ENCODE measurements at regions not wholly inside any gene's neighbourhood (a gene's known extent, or its start where the extent isn't known, plus 50 kb on each side); places are given as distances from the start of the nearest gene placed in this dataset.

DNA sequence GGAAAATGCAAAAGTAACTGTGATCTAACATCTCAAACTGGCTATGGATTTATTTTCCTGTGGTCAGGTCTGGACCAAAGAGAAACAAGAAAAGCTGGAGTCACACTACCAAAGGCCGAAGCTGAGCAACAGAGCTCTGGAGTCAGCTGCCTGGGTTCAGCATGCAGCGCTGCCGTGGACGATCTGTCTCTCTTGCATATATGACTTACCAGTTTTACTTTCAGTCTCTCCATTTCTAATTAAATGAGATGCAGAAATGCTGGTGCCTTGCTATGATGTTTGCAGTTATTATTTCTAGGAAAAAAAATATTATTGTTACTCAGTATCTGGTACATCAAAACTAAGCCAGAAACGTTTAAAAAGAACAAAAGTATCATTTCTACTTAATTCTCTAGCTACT is 813.2 kb downstream of the RNF144A start:
- no peaks in the 10 kb centered on the region for H3K36me3 ChIP-seq (ENCODE audit: insufficient read depth, low read length)
- no peak overlapping the region for H3K4me2 ChIP-seq (ENCODE audit: low read length)
- no peak overlapping the region for H2AFZ ChIP-seq (ENCODE audit: low read depth, low read length)
- TF ChIP-seq TAF1 (IDR thresholded peaks at IDR 0.05; ENCODE audit: low read depth) (no peak), RAD21 (conservative IDR thresholded peaks at IDR 0.05) (no peak)
- H3K9me3 ChIP-seq (ENCODE audit: low read length), result no peaks in the 10 kb centered on the region
- H3K9me2 ChIP-seq (ENCODE audit: insufficient read depth, low read length), result no peaks in the 10 kb centered on the region
- no peaks in the 10 kb centered on the region for H4K20me1 ChIP-seq (ENCODE audit: insufficient read depth)
- H3K27me3 ChIP-seq (ENCODE audit: insufficient read depth, low read depth, low read length), result no peaks in the 10 kb centered on the region
- H3K79me2 ChIP-seq (replicated peaks; ENCODE audit: insufficient read depth, low read length), result no peaks in the 10 kb centered on the region
- H3K9ac ChIP-seq (ENCODE audit: low read length), result no peak overlapping the region
- no peak overlapping the region for H3K4me3 ChIP-seq (ENCODE audit: low read length)
- H3K27ac ChIP-seq (ENCODE audit: low read length), result no peak overlapping the region
- H3F3A ChIP-seq (ENCODE audit: insufficient read depth, low read length, poor library complexity, severe bottlenecking), result no peaks in the 10 kb centered on the region

DNA sequence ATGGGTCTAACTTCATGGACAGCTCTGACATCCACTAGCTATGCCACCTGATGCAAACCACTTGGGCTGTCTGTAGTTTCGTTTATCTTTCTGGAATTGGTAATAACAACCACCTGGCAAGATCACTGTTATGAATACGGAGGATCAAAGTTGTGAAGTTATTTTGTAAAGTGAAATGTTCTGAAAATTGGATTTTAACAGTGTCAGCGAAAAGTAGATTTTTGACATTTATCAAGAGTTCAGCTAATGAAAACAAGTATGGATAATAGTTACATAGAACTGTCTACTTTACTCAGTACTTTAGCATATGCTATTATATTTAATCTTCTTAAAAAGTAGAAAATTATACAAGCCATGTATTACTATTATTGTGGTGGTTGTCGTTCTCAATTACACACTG is 813.8 kb downstream of the RNF144A start:
- Histone ChIP-seq H3K4me3 (ENCODE audit: low read length) (no peak overlapping the region), H3K9me3 (ENCODE audit: low read length) (no peaks in the 10 kb centered on the region), H3K27me3 (ENCODE audit: insufficient read depth, low read depth, low read length) (no peaks in the 10 kb centered on the region), H4K20me1 (ENCODE audit: insufficient read depth) (no peaks in the 10 kb centered on the region), H3K4me2 (ENCODE audit: low read length) (no peak overlapping the region), H3K9ac (ENCODE audit: low read length) (no peak overlapping the region), H3K36me3 (ENCODE audit: insufficient read depth, low read length) (no peaks in the 10 kb centered on the region), H3K79me2 (replicated peaks; ENCODE audit: insufficient read depth, low read length) (no peaks in the 10 kb centered on the region), H3F3A (ENCODE audit: insufficient read depth, low read length, poor library complexity, severe bottlenecking) (no peaks in the 10 kb centered on the region), H3K27ac (ENCODE audit: low read length) (no peak overlapping the region), H3K9me2 (ENCODE audit: insufficient read depth, low read length) (no peaks in the 10 kb centered on the region), H2AFZ (ENCODE audit: low read depth, low read length) (no peak overlapping the region)
- TF ChIP-seq EZH2 (IDR thresholded peaks at IDR 0.05; ENCODE audit: borderline replicate concordance, insufficient read depth, low read length, poor library complexity, severe bottlenecking) (no peak), SMC3 (conservative IDR thresholded peaks at IDR 0.05; ENCODE audit: poor library complexity) (no peak)
- TF ChIP-seq, protein P1, sequence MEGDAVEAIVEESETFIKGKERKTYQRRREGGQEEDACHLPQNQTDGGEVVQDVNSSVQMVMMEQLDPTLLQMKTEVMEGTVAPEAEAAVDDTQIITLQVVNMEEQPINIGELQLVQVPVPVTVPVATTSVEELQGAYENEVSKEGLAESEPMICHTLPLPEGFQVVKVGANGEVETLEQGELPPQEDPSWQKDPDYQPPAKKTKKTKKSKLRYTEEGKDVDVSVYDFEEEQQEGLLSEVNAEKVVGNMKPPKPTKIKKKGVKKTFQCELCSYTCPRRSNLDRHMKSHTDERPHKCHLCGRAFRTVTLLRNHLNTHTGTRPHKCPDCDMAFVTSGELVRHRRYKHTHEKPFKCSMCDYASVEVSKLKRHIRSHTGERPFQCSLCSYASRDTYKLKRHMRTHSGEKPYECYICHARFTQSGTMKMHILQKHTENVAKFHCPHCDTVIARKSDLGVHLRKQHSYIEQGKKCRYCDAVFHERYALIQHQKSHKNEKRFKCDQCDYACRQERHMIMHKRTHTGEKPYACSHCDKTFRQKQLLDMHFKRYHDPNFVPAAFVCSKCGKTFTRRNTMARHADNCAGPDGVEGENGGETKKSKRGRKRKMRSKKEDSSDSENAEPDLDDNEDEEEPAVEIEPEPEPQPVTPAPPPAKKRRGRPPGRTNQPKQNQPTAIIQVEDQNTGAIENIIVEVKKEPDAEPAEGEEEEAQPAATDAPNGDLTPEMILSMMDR (IDR thresholded peaks at IDR 0.05; ENCODE audit: poor library complexity, severe bottlenecking), result no peak

DNA sequence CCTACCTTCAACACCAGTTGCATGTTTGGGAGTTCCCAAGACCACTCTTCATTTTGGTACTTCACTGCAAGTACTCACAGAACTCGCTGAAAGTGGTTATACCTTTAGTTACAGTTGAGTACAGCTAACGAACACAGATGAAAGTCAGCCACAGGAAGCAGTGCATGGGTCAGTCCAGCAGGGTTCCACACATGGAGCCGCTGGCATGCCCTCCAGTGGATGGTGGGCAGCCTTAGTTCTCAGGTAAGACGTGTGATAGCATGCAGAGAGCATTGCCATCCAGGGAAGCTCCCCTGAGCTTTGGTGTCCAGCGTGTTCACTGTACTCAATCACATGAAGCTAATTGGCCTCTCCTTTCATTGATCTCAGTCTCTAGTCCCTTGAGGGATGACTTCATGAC is 815.3 kb downstream of the RNF144A start:
- TF ChIP-seq TAF1 (IDR thresholded peaks at IDR 0.05; ENCODE audit: low read depth) (no peak), EZH2 (IDR thresholded peaks at IDR 0.05; ENCODE audit: borderline replicate concordance, insufficient read depth, low read length, poor library complexity, severe bottlenecking) (no peak)
- H2AFZ ChIP-seq (ENCODE audit: low read depth, low read length), result no peak overlapping the region

DNA sequence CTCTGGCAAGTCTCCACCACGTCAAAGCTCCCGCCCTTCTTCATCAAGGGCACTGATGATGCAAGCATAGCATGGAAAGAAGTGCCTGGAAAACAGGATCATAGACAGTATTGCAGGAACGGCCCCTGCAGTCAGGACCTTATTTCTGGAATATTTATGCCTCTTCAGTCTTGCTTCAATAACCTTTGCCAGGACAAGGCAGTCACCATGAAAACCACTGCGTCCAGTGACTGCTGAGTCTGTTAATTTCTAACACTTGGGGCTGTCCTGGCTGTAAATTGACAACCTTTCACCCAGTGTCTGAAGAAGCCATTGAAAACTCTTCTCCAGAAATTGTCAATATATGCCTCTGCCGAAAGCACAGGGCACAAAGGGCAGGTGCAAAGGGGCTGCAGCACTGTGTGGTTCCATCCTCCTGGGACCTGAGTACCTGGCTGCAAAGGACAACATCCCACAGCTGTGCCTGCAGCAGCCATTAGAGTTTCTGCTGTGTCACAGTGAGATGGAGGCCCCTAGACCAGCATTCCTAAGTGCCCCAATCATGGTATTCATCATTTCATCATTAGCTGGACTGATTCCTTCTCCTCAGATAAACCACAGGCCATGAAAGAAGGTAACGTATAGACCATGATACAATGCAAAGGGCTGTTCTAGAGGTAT is 819.6 kb downstream of the RNF144A start:
- no peaks in the 10 kb centered on the region for H3K36me3 ChIP-seq (ENCODE audit: insufficient read depth, low read length)
- H4K20me1 ChIP-seq (ENCODE audit: insufficient read depth), result no peaks in the 10 kb centered on the region
- no peaks in the 10 kb centered on the region for H3K79me2 ChIP-seq (replicated peaks; ENCODE audit: insufficient read depth, low read length)
- H3K27me3 ChIP-seq (ENCODE audit: insufficient read depth, low read depth, low read length), result no peaks in the 10 kb centered on the region
- no peak overlapping the region for H3K9ac ChIP-seq (ENCODE audit: low read length)
- H2AFZ ChIP-seq (ENCODE audit: low read depth, low read length), result no peak overlapping the region
- H3F3A ChIP-seq (ENCODE audit: insufficient read depth, low read length, poor library complexity, severe bottlenecking), result no peaks in the 10 kb centered on the region
- no peak for TF ChIP-seq TAF1 (IDR thresholded peaks at IDR 0.05; ENCODE audit: low read depth)
- no peak for TF ChIP-seq EP300 (conservative IDR thresholded peaks at IDR 0.05; ENCODE audit: poor library complexity, severe bottlenecking)
- no peak for TF ChIP-seq SMC3 (conservative IDR thresholded peaks at IDR 0.05; ENCODE audit: poor library complexity)
- TF ChIP-seq, protein P2, sequence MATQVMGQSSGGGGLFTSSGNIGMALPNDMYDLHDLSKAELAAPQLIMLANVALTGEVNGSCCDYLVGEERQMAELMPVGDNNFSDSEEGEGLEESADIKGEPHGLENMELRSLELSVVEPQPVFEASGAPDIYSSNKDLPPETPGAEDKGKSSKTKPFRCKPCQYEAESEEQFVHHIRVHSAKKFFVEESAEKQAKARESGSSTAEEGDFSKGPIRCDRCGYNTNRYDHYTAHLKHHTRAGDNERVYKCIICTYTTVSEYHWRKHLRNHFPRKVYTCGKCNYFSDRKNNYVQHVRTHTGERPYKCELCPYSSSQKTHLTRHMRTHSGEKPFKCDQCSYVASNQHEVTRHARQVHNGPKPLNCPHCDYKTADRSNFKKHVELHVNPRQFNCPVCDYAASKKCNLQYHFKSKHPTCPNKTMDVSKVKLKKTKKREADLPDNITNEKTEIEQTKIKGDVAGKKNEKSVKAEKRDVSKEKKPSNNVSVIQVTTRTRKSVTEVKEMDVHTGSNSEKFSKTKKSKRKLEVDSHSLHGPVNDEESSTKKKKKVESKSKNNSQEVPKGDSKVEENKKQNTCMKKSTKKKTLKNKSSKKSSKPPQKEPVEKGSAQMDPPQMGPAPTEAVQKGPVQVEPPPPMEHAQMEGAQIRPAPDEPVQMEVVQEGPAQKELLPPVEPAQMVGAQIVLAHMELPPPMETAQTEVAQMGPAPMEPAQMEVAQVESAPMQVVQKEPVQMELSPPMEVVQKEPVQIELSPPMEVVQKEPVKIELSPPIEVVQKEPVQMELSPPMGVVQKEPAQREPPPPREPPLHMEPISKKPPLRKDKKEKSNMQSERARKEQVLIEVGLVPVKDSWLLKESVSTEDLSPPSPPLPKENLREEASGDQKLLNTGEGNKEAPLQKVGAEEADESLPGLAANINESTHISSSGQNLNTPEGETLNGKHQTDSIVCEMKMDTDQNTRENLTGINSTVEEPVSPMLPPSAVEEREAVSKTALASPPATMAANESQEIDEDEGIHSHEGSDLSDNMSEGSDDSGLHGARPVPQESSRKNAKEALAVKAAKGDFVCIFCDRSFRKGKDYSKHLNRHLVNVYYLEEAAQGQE (IDR thresholded peaks at IDR 0.05; ENCODE audit: borderline replicate concordance), result no peak
- TF ChIP-seq RAD21 (conservative IDR thresholded peaks at IDR 0.05), result no peak
- no peak for TF ChIP-seq MXI1 (conservative IDR thresholded peaks at IDR 0.05; ENCODE audit: poor library complexity, severe bottlenecking)
- TF ChIP-seq, protein P1 (IDR thresholded peaks at IDR 0.05; ENCODE audit: poor library complexity, severe bottlenecking), result no peak
- TF ChIP-seq POLR2AphosphoS5 (IDR thresholded peaks at IDR 0.05), result no peak
- no peak for TF ChIP-seq EZH2 (IDR thresholded peaks at IDR 0.05; ENCODE audit: borderline replicate concordance, insufficient read depth, low read length, poor library complexity, severe bottlenecking)
- H3K4me3 ChIP-seq (ENCODE audit: low read length), result no peak overlapping the region
- no peaks in the 10 kb centered on the region for H3K9me3 ChIP-seq (ENCODE audit: low read length)
- no peak overlapping the region for H3K27ac ChIP-seq (ENCODE audit: low read length)
- no peaks in the 10 kb centered on the region for H3K9me2 ChIP-seq (ENCODE audit: insufficient read depth, low read length)
- no peak overlapping the region for H3K4me2 ChIP-seq (ENCODE audit: low read length)

More for the DNA sequence above, 815.3 kb downstream of the RNF144A start:
- Histone ChIP-seq H3K9ac (ENCODE audit: low read length) (no peak overlapping the region), H4K20me1 (ENCODE audit: insufficient read depth) (no peaks in the 10 kb centered on the region), H3K9me2 (ENCODE audit: insufficient read depth, low read length) (no peaks in the 10 kb centered on the region), H3K4me2 (ENCODE audit: low read length) (no peak overlapping the region), H3K79me2 (replicated peaks; ENCODE audit: insufficient read depth, low read length) (no peaks in the 10 kb centered on the region), H3K27me3 (ENCODE audit: insufficient read depth, low read depth, low read length) (no peaks in the 10 kb centered on the region), H3K36me3 (ENCODE audit: insufficient read depth, low read length) (no peaks in the 10 kb centered on the region), H3K27ac (ENCODE audit: low read length) (no peak overlapping the region), H3K4me3 (ENCODE audit: low read length) (no peak overlapping the region), H3K9me3 (ENCODE audit: low read length) (no peaks in the 10 kb centered on the region), H3F3A (ENCODE audit: insufficient read depth, low read length, poor library complexity, severe bottlenecking) (no peaks in the 10 kb centered on the region)

Measured in neural cell (in vitro differentiated cells).